ENCODE measurements at regions not wholly inside any gene's neighbourhood (a gene's known extent, or its start where the extent isn't known, plus 50 kb on each side); places are given as distances from the start of the nearest gene placed in this dataset.

- TF ChIP-seq CTCF (IDR thresholded peaks at IDR 0.05; ENCODE audit: control extremely low read depth, extremely low read depth) = no peak
- ATAC-seq (ENCODE audit: insufficient read depth, low FRiP score) = no peak
- Histone ChIP-seq H3K36me3 (ENCODE audit: control insufficient read depth in 4 of 4, insufficient read depth in 4 of 4, low read length in 4 of 4) (no peaks in the 10 kb centered on the region), H3K27me3 (ENCODE audit: control insufficient read depth in 3 of 3, insufficient read depth in 3 of 3, low read length in 2 of 3) (no peaks in the 10 kb centered on the region), H3K4me3 (no peak overlapping the region), H3K9ac (ENCODE audit: insufficient read depth in 1 of 2, low read length in 2 of 2) (no peak overlapping the region), H3K27ac (ENCODE audit: low read depth in 1 of 2, low read length in 1 of 2) (no peak overlapping the region), H3K4me1 (ENCODE audit: control insufficient read depth in 5 of 5, insufficient read depth in 5 of 5, low read length in 5 of 5) (no peaks in the 10 kb centered on the region), H3K9me3 (ENCODE audit: control insufficient read depth in 4 of 4, insufficient read depth in 3 of 4, low read length in 3 of 4) (peaks cover 0 to 2% (median 0%) of the 10 kb centered on the region in 4 donors)
- no peak for DNase-seq
- WGBS, 2 donors = 63 to 68% methylated on average over 1 of the region's 1 CpG
Observed at GRCh38 chr6:94600636-94601035, 976.7 kb upstream of the MANEA start.

- no peak for TF ChIP-seq CTCF (IDR thresholded peaks at IDR 0.05; ENCODE audit: control extremely low read depth, extremely low read depth)
- no peak for DNase-seq
- H3K4me1 ChIP-seq (ENCODE audit: control insufficient read depth in 5 of 5, insufficient read depth in 5 of 5, low read length in 5 of 5) = no peaks in the 10 kb centered on the region
- H3K27me3 ChIP-seq (ENCODE audit: control insufficient read depth in 3 of 3, insufficient read depth in 3 of 3, low read length in 2 of 3) = no peaks in the 10 kb centered on the region
- ATAC-seq (ENCODE audit: insufficient read depth, low FRiP score) = no peak
- no peaks in the 10 kb centered on the region for H3K9me3 ChIP-seq (ENCODE audit: control insufficient read depth in 4 of 4, insufficient read depth in 3 of 4, low read length in 3 of 4)
- H3K27ac ChIP-seq (ENCODE audit: low read depth in 1 of 2, low read length in 1 of 2) = no peak overlapping the region
- WGBS, 2 donors = 69 to 76% methylated on average over 2 of the region's 2 CpGs
- H3K36me3 ChIP-seq (ENCODE audit: control insufficient read depth in 4 of 4, insufficient read depth in 4 of 4, low read length in 4 of 4) = no peaks in the 10 kb centered on the region
- H3K9ac ChIP-seq (ENCODE audit: insufficient read depth in 1 of 2, low read length in 2 of 2) = no peak overlapping the region
- H3K4me3 ChIP-seq = no peak overlapping the region
Observed at GRCh38 chr6:94597487-94597886, 979.8 kb upstream of the MANEA start.

GRCh38 chr6:94590416-94590815 lies 986.9 kb upstream of the MANEA start:
- Histone ChIP-seq H3K27ac (ENCODE audit: low read depth in 1 of 2, low read length in 1 of 2) (no peak overlapping the region), H3K4me3 (no peak overlapping the region), H3K36me3 (ENCODE audit: control insufficient read depth in 4 of 4, insufficient read depth in 4 of 4, low read length in 4 of 4) (no peaks in the 10 kb centered on the region), H3K27me3 (ENCODE audit: control insufficient read depth in 3 of 3, insufficient read depth in 3 of 3, low read length in 2 of 3) (no peaks in the 10 kb centered on the region), H3K4me1 (ENCODE audit: control insufficient read depth in 5 of 5, insufficient read depth in 5 of 5, low read length in 5 of 5) (no peaks in the 10 kb centered on the region), H3K9ac (ENCODE audit: insufficient read depth in 1 of 2, low read length in 2 of 2) (no peak overlapping the region), H3K9me3 (ENCODE audit: control insufficient read depth in 4 of 4, insufficient read depth in 3 of 4, low read length in 3 of 4) (no peaks in the 10 kb centered on the region)
- DNase-seq (no peak), ATAC-seq (ENCODE audit: insufficient read depth, low FRiP score) (no peak)
- 87 to 92% methylated on average over 6 of the region's 6 CpGs for WGBS, 2 donors
- no peak for TF ChIP-seq CTCF (IDR thresholded peaks at IDR 0.05; ENCODE audit: control extremely low read depth, extremely low read depth)

- Histone ChIP-seq H3K9ac (ENCODE audit: insufficient read depth in 1 of 2, low read length in 2 of 2) (no peak overlapping the region), H3K4me1 (ENCODE audit: control insufficient read depth in 5 of 5, insufficient read depth in 5 of 5, low read length in 5 of 5) (no peaks in the 10 kb centered on the region), H3K36me3 (ENCODE audit: control insufficient read depth in 4 of 4, insufficient read depth in 4 of 4, low read length in 4 of 4) (no peaks in the 10 kb centered on the region), H3K4me3 (no peak overlapping the region), H3K9me3 (ENCODE audit: control insufficient read depth in 4 of 4, insufficient read depth in 3 of 4, low read length in 3 of 4) (no peaks in the 10 kb centered on the region), H3K27ac (ENCODE audit: low read depth in 1 of 2, low read length in 1 of 2) (no peak overlapping the region), H3K27me3 (ENCODE audit: control insufficient read depth in 3 of 3, insufficient read depth in 3 of 3, low read length in 2 of 3) (no peaks in the 10 kb centered on the region)
- TF ChIP-seq CTCF (IDR thresholded peaks at IDR 0.05; ENCODE audit: control extremely low read depth, extremely low read depth) = no peak
- DNase-seq (peak in 2 of 3 donors; percentile 41 to 83), ATAC-seq (ENCODE audit: insufficient read depth, low FRiP score) (no peak)
- WGBS, 2 donors = 77 to 85% methylated on average over 3 of the region's 3 CpGs
Observed at GRCh38 chr6:94588301-94588700, 989.0 kb upstream of the MANEA start.
